HEK293T (cell line): ENCODE measurements at regions not wholly inside any gene's neighbourhood (a gene's known extent, or its start where the extent isn't known, plus 50 kb on each side); places are given as distances from the start of the nearest gene placed in this dataset.

Experiments used
- CTCF ChIA-PET: fragments of 350-600 bp; formaldehyde crosslinking; extraction: SDS; loops from one replicate; lab custom pipeline; 2021; ENCODE audit warnings: antibody characterized with exemption, inconsistent platforms; lab: Yijun Ruan, JAX
- POLR2A ChIA-PET: fragments of 350-600 bp; formaldehyde crosslinking; extraction: SDS; loops from one replicate; lab custom pipeline; 2020; ENCODE audit warnings: antibody characterized with exemption, inconsistent platforms; lab: Yijun Ruan, JAX
- DNase-seq: peaks from one replicate; pipeline ENCODE4 v3.0.0; 2012; ENCODE audit warnings: mixed read lengths; ENCODE audit errors: extremely low spot score
- ARNT ChIP-seq: fragments of 450-650 bp; IDR thresholded peaks from 2 replicates; pipeline ENCODE4 v1.6.1; 2017; ENCODE audit warnings: mild to moderate bottlenecking
- BHLHE40 ChIP-seq: fragments of 450-650 bp; IDR thresholded peaks from 2 replicates; pipeline ENCODE4 v1.6.1; 2016; ENCODE audit warnings: mild to moderate bottlenecking, moderate library complexity, borderline replicate concordance
- CTBP1 ChIP-seq: fragments of 450-650 bp; IDR thresholded peaks from 2 replicates; pipeline ENCODE4 v1.6.1; 2016; ENCODE audit warnings: borderline replicate concordance
- ELF4 ChIP-seq: fragments of 450-650 bp; IDR thresholded peaks from 2 replicates; pipeline ENCODE4 v1.6.1; 2017; ENCODE audit warnings: antibody characterized with exemption
- FOXA1 ChIP-seq: fragments of 450-650 bp; IDR thresholded peaks from 2 replicates; pipeline ENCODE4 v1.6.1; 2016; ENCODE audit warnings: mild to moderate bottlenecking
- FOXK2 ChIP-seq: fragments of 450-650 bp; IDR thresholded peaks from 2 replicates; pipeline ENCODE4 v1.6.1; 2016; ENCODE audit warnings: mild to moderate bottlenecking
- FOXM1 ChIP-seq: fragments of 450-650 bp; IDR thresholded peaks from 2 replicates; pipeline ENCODE4 v1.6.1; 2017; ENCODE audit warnings: mild to moderate bottlenecking, borderline replicate concordance
- HDGF ChIP-seq: fragments of 450-650 bp; IDR thresholded peaks from 2 replicates; pipeline ENCODE4 v1.6.1; 2017; ENCODE audit warnings: antibody characterized with exemption, borderline replicate concordance
- L3MBTL2 ChIP-seq: fragments of 450-650 bp; conservative IDR thresholded peaks from 2 replicates; pipeline ENCODE4 v1.6.1; 2016; ENCODE audit warnings: mild to moderate bottlenecking
- LEF1 ChIP-seq: fragments of 450-650 bp; IDR thresholded peaks from 2 replicates; pipeline ENCODE4 v1.6.1; 2017; ENCODE audit warnings: mild to moderate bottlenecking, borderline replicate concordance
- NFRKB ChIP-seq: fragments of 450-650 bp; IDR thresholded peaks from 2 replicates; pipeline ENCODE4 v1.6.1; 2016; ENCODE audit warnings: mild to moderate bottlenecking, moderate library complexity
- SP1 ChIP-seq: fragments of 450-650 bp; IDR thresholded peaks from 2 replicates; pipeline ENCODE4 v1.6.1; 2017
- SUZ12 ChIP-seq: fragments of 450-650 bp; IDR thresholded peaks from 2 replicates; pipeline ENCODE4 v1.6.1; 2016; ENCODE audit warnings: mild to moderate bottlenecking
- TARDBP ChIP-seq: fragments of 450-650 bp; IDR thresholded peaks from 2 replicates; pipeline ENCODE4 v1.6.1; 2016
- ZNF384 ChIP-seq: fragments of 450-650 bp; IDR thresholded peaks from 2 replicates; pipeline ENCODE4 v1.6.1; 2016
- TF ChIP-seq, protein P1 (sequence below): fragments of 450-650 bp; IDR thresholded peaks from 2 replicates; pipeline ENCODE4 v1.6.1; 2016

- DNase-seq: no peak
- TF ChIP-seq NFRKB (no peak), BHLHE40 (no peak), ZNF384 (no peak), L3MBTL2 (no peak), SP1 (no peak), CTBP1 (no peak), SUZ12 (no peak), FOXK2 (no peak), ELF4 (no peak), HDGF (no peak), LEF1 (no peak), FOXM1 (no peak), TARDBP (no peak), ARNT (no peak), FOXA1 (no peak)
- TF ChIP-seq, protein P1, sequence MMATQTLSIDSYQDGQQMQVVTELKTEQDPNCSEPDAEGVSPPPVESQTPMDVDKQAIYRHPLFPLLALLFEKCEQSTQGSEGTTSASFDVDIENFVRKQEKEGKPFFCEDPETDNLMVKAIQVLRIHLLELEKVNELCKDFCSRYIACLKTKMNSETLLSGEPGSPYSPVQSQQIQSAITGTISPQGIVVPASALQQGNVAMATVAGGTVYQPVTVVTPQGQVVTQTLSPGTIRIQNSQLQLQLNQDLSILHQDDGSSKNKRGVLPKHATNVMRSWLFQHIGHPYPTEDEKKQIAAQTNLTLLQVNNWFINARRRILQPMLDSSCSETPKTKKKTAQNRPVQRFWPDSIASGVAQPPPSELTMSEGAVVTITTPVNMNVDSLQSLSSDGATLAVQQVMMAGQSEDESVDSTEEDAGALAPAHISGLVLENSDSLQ: no peak
- CTCF ChIA-PET: no interaction called here
- POLR2A ChIA-PET: no interaction called here
Measured at GRCh38 chr6:9623985-9624384, 790.9 kb downstream of the TFAP2A start.

DNA sequence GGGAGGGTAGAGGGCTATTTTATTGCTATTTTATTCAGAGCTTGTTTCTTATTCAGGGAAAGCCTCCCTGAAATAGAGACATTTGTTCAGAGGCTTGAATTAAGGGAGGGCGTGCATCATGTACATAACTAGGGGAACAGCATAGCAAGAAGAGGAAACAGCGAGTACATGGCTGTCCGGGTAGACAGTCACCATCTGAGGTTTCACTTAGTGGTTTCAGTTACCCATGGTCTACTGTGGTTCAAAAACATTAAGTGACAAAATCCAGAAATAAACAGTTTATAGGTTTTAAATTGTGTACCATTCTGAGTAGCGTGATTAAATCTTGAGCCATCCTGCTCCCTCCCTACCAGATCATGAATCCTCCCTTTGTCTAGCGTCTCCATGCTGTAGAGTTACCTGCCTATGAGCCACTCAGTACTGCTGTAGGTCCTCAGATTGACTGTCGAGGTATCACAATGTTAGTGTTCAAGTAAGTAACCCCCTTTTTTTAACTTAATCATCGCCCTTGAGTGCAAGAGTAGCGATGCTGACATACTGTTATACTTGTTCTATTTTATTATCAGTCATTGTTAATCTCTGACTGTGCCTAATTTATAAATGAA lies 791.5 kb downstream of the TFAP2A start:
- ChIA-PET CTCF (no interaction called here), POLR2A (no interaction called here)
- DNase-seq: no peak
- TF ChIP-seq FOXM1: no peak
- TF ChIP-seq SUZ12: no peak
- no peak for TF ChIP-seq ZNF384
- TF ChIP-seq LEF1: no peak
- TF ChIP-seq NFRKB: no peak
- TF ChIP-seq L3MBTL2: no peak
- no peak for TF ChIP-seq BHLHE40
- TF ChIP-seq FOXK2: no peak
- TF ChIP-seq FOXA1: no peak

DNA sequence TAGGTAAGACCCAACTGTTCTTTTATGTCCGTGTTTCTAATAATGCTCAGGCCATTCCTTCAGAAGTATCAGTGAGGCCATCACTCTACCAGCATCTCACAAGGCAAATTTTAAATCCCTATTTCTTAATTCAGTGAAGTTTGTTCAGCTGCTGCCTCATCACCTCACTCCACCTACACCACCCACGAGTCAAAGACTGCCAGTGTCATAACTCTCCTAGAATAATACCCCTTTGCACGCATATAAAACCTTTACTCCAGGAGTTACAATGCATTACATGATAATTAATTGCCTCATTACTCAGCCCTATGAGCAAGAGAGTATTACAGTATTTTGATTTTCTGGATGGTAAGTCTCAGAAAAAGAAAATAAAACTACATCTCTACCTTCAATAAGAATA lies 793.6 kb downstream of the TFAP2A start:
- TF ChIP-seq FOXK2 (no peak), ARNT (no peak), HDGF (no peak), CTBP1 (no peak), ELF4 (no peak), ZNF384 (no peak), SP1 (no peak), BHLHE40 (no peak), LEF1 (no peak), L3MBTL2 (no peak), SUZ12 (no peak), FOXA1 (no peak), NFRKB (no peak), FOXM1 (no peak), TARDBP (no peak)
- TF ChIP-seq, protein P1: no peak
- POLR2A ChIA-PET: no interaction called here
- DNase-seq: no peak
- CTCF ChIA-PET: no interaction called here

GRCh38 chr6:9620687-9621086 lies 794.2 kb downstream of the TFAP2A start:
- no peak for DNase-seq
- ChIA-PET POLR2A (no interaction called here), CTCF (no interaction called here)
- no peak for TF ChIP-seq ELF4

DNA sequence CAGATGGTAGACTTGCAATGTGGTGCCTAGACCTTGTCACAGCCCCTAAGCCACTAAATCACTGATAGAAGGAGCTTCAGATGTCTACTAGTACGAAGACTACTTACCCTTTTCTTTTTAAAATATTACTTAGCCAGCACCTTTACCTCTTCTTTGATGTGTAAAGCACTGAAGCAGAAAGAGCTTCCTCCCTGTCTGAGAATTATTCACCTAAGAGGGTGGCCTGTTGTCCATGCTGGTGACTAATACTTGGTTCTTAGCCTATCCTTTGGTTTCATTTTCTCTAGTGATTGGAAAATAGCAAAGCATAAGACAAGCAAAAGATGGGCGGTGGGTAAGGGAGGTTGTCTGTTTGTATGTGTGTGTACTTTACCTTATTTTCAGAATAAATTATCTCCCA lies 794.6 kb downstream of the TFAP2A start:
- ChIA-PET POLR2A (no interaction called here), CTCF (no interaction called here)
- no peak for DNase-seq
- TF ChIP-seq L3MBTL2 (no peak), HDGF (no peak), BHLHE40 (no peak)

DNA sequence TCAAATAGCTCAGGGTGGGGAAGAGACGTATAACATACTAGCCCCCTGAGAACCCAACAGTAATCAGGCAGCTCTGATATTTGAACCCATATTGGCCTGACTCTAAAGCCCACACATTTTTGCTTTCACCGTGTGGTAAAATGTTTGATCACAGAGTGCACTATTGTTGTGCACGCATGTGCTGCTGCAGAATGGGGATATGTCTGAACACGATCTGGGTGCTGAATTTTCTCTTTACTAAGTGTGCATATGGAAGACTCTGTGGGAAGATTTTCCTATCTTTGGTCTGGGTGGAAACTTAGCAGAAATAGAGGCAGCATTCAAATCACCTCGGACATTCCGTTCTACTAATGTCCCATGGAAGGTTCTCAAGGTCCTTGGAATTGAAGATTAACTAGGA lies 800.1 kb downstream of the TFAP2A start:
- DNase-seq: no peak
- ChIA-PET POLR2A (no interaction called here), CTCF (no interaction called here)
- no peak for TF ChIP-seq ELF4
- no peak for TF ChIP-seq ZNF384
- TF ChIP-seq FOXM1: no peak
- TF ChIP-seq SUZ12: no peak
- TF ChIP-seq LEF1: no peak
- no peak for TF ChIP-seq HDGF
- no peak for TF ChIP-seq NFRKB

- CTCF ChIA-PET: no interaction called here
- no peak for DNase-seq
- POLR2A ChIA-PET: no interaction called here
- TF ChIP-seq FOXA1: no peak
- TF ChIP-seq NFRKB: no peak
- TF ChIP-seq CTBP1: no peak
- TF ChIP-seq SP1: no peak
- no peak for TF ChIP-seq BHLHE40
- TF ChIP-seq HDGF: no peak
- TF ChIP-seq SUZ12: no peak
Measured at GRCh38 chr6:9612489-9612888, 802.4 kb downstream of the TFAP2A start.
